NCI-H748 (cell line): ENCODE measurements at regions not wholly inside any gene's neighbourhood (a gene's known extent, or its start where the extent isn't known, plus 50 kb on each side); places are given as distances from the start of the nearest gene placed in this dataset.

Source experiments
- DNase-seq: peaks from one replicate; lab custom pipeline; 2025; ENCODE audit not compliant: unreplicated experiment; lab: John Stamatoyannopoulos, UW

DNA sequence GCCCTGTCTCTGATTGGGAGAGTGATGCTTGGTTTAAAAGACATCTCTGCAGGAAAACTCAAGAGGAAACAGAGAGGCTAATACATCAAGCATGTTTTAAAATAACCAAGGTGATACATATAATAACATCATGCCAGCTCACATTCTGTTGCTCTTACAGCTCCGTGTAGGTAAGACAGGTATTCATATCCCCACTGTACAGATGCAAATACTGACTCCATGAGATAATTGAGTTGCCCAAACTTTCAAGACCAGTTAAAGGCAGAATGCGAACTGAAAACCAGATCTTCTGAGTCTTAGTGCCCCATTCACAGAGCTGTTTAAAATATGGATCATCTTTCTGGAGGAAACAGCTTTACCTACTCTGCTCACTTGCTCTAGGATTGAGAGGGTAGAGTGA lies 214.0 kb downstream of the PIK3R1 start:
- DNase-seq = no peak

DNA sequence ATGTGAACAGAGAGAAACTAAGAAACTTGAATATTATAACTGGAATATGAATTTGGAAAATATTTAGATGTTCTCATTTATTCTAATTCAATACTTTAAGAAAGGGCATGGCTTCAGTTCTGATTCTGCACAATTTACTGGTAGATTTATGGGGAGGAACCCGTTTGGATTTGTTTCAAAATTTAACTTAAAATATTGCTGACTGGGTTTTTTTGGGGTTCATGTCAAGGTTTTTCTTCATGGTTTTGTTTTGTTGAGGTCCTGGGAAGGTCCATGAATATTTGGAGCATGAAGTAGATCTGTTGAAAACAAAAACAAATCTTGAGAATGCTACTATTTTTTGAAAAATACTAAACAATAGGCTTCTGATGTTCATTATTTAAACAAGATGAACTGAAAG lies 214.7 kb downstream of the PIK3R1 start:
- DNase-seq = no peak

DNA sequence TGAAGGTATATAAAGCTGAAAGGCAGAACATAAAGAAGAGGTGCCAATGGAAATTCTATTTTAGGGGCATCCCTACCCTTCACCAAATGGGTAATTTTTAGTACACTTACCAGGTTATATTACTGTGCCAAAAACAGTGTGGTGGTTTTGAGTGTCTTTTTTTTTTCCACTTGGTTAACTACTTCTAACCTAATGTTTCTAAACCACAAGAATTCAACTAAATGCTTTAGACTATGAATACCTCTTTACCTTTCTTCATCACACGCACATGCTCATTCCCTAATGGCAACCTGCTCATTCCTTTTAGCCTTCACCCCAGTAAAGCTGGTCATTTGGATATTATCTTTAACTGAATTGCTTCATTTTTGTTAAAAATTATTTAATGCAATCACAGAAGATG lies 215.6 kb downstream of the PIK3R1 start:
- DNase-seq = no peak

DNA sequence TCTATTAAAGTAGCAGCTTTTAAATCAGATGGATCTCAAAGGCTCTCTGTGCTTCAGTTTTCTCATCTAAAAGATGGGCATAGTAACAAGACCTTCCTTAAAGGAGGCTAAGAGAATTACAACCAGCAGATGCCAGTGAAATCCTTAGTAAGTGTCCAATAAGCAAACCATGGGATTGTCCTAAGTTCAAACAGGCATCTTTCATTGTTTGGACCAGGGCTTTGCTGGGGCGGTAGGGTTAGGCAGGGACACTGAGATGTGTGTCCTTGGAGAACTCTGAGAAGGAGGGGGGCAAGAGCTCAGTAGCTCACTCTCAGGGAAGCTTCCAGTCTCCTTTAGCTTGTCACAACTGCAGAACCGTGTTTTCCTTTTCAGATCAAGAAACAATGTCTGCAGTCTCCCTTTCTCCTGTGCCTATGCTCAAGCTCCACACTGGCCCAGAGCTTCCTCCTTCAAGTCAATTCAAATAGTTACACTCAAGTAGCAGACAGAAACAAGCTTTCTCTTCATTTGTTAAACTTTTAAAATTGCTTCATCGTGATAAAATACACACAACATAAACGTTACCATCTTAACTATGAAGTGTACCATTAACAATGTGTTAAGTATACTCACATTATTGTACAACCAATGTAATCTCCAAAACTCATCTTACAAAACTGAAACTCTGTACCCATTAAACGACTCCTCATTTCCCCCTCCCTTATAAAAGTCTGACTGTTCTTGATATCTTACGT lies 216.2 kb downstream of the PIK3R1 start:
- no peak for DNase-seq

DNA sequence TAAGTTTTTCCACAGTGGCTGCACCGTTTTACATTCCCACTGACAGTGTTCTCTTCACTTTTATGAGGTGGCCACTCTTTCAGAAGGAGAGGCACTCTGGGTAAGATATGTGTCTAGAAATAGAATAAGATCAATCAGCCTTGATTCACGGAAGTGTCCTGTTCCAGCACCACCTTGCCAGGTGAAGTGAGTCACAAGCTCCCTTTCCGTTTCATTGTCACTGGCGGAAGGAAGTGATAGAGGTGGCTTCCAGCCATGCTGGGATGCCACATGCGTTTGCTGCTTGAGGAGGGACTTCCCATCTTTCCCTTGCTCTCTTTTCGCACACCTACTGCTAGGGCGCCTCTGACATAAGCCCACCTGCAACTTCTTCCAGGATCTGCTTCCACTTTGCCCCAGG lies 217.1 kb downstream of the PIK3R1 start:
- DNase-seq = no peak

DNA sequence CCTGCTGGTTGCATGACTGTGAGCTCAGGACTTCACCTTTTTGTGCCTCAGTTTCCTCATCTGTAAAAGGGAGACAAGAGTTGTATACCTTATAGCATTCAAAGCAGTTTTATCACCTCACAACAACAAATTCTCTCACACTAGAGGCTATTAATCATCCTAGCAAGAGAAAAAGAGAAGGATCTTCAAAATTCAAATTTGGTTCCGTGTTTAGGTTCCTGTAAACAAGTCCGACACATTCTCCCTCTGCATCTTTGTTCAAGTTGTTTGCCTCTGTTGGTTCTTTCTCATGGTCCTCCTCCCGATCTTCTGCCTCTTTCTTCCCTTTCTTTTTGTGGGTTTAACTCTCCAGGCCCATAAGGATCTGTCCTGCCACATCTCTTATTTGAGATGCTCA lies 218.0 kb downstream of the PIK3R1 start:
- DNase-seq = no peak

DNA sequence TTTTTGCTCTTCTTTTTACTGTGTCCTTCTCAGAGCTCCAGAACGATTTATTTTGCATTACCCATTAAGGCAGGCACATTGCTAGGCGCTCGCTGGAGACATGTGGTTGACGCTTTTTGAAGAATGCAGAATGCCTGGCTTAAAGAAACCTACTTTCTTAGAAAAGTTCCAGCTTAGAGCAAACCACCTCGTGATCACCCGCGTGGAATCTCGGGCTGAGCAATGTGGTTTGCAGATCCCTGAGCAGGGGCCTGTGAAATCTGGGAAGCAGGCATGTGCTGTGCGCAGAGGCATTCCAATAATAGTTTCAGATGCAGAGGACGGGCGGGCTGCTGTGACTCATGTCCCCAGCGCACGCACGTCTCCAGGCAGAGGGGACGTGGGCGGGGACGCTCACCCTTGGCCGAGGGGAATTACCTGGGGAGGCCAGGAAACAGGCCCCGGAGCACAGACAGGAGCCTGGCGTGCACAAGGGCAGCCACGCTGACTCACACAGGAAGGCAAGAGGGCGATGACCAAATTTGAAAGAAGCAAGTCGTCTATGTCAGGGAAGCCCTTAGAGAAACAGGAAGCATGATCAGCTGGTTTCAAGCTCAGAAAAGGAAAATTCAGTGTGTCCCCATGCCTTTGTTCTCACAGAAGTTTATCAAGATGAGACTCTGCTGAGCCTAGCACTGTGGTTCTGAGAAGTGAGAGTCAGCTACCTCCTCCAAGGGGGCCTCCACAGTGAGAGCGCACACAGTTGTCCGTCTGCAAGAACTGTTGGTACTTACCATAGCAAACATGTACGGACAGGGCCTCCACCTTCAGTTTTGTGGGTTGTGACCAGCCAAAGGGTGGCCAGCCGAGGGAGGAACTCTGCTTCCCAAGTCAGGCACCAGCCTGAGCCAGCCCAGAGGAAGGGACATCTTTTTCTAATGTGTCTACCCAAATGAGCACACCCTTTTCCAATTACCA lies 218.6 kb downstream of the PIK3R1 start:
- no peak for DNase-seq

DNA sequence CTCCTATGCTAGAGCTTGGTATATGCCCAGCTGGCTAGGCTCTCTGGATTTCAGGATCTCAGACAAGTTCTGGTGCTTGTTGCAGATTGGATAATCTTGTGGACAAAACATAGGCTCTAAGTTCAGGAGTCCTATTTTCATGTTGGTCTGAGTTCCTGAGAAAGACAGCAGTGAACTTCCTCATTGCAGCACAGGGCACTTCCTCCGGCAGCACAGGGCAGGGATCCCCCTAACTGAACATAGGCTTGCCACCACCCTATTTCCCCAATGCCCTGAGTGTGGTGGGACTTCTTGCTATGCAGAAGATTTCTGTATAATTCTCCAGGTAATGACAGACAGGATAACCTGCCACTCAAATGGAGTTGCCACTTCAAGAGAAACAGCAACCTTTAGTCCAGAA lies 220.1 kb downstream of the PIK3R1 start:
- no peak for DNase-seq

DNA sequence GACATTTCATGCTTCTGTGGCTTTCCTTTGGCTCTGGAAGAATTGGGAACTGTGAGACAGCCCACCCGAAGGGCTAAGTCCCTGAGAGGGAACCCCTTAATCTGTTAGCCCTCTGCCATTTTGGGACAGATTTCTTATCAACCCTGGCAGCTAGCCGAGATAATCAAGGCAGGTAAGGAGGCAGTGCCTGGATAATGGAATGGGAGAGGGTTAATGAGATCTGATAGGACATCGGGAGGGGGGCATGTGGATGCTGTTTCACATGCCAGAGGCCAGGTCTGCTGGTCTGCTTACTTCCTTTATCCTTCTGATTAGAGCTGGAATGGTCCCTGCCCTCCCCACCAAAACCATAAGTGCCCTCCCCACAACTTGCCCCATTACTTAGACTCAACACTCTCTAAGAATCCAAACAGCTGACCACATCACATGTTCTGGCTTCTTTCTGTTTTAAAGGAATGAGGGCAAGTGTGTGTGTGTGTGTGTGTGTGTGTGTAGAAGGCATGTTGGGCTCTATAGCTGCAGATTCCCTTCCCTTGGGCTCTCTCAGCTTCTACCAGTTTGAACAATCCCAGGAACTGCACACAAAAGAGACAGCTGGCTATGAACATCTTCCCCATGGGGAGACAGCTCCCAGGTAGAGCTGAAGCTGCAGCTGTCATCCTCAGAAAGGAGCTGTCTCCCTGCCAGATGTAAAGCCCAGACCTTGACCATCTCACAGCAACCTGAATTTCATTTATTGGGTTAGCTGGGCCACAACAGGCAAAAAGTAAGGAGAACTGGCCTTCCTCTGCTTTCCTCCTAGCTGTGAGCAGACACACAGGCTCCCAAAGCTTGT lies 221.3 kb downstream of the PIK3R1 start:
- DNase-seq = no peak

DNA sequence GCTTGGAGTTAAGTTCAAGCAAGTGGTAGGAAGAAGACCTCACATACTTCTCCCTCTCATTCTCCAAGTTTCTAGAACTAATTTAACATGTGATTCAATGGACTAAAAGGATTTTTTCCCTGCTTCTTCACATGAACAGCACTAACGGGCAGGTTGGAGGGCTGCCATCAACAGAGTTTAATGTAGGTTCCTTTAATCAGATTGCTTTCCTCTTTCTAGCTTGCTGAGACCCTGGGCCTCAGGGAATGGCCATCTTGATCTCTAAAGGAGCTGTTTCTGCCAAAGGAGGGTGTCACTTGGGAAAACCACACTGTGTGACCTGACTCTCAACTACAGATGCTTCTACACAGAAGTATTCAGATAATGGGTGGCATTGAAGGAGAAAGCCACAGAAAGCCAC lies 223.3 kb downstream of the PIK3R1 start:
- DNase-seq = no peak

DNA sequence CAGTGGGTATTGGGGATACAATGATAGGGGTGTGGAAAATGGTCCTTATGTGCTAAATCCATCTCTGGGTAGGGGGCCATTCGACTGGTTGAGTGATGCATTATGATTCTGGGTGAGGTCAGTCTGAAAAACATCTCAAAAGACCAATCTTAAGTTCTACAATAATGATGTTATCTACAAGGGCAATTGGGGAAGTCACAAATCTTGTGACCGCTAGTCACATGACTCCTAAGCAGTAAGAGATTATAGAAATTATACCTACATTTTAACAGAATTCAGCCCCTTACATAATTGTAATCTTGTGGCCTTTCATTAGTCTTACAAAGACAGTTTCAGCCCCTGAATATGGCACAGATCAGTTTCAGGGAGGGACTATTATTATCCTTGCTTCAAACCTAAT lies 224.7 kb downstream of the PIK3R1 start:
- no peak for DNase-seq

DNA sequence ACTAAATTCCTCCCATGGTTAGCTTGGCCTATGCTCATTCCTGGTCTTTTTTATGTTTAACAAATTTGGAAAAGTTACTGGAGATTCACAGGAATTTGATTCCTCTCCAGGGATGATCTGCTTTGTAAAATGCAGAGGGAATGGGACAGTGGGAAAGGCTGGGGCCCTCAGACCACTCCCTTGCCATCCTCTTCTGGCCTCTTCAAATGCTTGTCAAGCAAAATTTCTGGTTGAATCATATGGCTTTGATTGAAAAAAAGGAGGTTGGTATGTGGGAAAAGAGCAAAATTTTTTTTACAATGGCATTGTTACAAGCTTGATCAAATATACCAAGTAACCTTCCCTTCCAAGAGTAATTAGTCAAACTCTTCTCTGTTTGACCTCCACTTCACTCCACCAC lies 225.1 kb downstream of the PIK3R1 start:
- DNase-seq = no peak

DNA sequence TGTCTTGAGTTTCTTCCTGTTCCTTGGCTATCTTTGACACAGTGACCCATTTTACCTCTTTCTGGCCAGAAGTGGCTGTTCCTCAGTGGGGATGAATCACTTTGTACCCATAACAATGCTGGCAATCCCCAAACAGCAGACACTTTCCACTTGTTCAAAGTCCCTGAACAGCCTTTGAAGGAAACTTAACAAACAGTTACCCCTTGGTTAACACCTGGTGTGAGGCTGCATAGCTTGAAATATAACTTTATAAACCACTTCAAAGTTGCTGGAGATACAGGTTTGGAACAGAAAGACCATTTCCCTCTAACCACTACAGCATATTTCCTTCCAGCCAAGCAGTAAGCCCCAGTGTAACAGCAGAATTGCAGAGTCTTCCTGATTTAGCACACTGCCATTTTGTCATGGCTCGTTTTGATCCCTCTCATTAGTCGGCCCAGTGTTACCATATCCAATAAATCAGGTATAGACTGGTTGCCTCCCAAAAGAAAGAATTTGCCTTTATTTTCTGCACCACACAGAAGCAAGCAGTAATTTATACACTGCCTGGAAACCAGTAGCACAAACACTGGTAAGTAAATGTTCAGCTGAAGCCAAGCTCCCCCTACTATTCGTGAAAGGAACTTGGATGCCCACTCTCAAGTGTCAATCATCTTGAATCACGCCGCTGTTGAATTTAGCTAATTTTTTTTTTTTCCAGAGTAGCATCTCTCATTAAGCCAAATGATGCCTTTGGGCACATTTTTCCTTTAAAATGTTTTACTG lies 225.9 kb downstream of the PIK3R1 start:
- no peak for DNase-seq

DNA sequence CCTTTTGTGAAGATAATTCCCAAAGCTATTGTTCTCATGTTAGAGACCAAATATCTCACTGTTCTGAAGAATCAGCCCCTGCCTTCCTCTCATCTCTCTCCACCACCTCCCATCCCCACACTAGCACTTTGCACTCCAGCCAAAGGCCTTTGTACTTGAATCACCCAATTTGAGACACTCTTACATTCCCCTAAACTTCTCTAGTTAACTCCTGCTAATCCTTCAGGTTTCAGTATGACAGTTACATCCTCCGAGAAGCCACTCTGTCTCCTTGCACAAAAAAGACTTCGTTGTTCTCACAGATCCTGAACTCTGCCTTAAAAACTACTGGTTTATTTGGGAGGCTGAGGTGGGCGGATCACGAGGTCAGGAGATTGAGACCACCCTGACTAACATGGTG lies 227.5 kb downstream of the PIK3R1 start:
- no peak for DNase-seq

DNA sequence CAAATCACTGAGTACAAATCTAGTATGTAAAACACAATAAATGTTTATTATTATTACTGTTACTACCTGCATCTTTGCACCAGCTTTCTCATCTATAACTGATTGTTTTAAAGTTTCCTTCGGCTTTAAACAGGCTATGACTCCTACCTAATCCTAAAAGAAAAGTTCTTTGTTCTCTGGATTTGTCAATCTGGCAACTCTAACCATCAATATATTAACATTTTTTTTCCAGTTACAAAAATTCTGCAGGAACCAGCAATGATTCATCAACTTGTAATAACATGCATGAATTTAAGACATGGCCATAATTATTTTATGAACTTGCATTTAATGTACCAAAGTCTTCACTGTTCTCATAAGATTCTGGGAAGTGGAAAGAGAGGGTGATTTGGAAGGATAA lies 228.5 kb downstream of the PIK3R1 start:
- DNase-seq = no peak

DNA sequence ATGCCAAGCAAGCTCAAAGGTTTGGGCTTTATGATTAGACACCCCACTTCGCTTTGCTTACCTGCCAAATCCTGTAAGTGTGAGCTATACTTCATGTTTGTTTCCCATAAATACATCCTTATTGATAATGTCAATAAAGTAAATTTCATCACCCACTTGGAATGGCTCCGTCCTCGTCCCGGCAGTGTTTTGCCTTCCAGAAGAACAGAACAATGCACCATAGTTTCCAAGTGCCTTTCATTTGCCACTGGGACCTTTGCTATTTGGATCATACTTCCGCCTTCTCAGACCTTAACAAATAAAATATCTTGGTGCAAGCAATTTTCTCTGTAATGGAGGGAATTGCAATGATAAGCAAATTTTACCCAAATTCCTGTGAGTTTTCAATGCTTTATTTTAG lies 229.3 kb downstream of the PIK3R1 start:
- no peak for DNase-seq

DNA sequence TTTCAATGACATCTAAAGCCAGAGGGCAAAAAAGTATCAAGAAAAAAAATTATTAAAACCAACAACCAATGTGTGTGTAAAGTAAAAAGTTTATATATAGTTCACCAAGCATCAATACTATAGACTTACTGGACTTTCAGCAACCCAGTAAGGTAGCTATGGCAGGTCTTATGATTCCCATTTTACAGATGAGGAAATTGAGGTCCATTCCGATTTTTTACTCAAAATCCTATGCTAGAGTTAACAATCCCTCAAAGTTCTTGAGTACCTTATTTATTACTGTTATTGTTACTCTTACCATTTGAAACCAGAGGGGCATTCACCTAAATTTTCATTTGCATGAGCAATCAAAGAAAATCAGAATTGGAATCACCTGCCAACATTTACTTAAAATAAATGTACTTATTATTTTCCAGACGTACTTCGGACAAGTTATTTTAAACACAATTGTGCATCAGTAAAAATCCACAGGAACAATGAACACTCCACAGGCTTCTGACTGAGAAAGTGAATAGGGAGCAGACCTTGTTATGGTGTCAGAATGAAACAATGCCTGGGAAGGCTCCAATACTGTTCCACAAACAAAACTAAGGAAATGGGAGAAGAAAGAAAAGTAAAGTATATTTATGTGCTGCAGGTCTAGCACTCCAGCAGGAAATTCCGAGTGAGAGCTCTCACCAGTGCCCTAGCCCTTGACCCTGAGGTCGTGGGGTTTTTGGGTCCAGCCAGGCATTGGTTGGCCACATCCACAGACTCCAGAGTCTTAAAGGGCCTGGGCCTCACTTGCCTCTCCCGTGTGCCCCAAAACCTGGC lies 229.9 kb downstream of the PIK3R1 start:
- DNase-seq = no peak

DNA sequence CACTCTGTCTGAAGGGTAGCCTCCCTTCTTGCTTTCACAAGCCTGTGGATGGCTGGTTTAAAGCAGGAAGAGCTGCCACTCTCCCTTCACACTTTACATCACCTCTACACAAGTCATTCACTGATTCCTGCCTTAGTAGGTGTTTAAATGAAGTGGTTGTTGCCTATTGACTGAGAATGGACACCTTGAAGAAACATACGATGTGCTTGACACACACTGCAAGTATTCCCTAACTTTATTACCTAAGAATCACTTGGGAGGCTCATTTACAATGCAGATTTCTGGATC lies 230.5 kb downstream of the PIK3R1 start:
- no peak for DNase-seq

DNA sequence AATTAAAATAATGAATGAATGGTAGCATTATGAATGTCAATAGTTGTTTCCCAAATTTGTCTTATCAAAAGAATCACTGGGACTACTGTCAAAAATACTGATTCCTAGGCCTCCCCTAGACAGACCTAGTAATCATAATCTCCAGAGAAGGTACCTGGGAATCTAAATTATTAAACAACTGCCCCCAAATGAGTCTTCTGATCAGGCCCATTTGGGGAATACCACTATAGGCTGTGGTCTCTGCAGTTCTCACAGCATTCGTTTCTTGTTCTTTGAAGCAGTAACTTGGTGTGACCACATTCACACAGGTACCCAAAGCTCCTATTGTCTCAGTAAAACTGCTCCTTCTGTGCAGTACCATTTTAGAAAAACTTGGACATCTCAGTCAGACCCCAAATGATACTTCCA lies 230.9 kb downstream of the PIK3R1 start:
- DNase-seq = no peak
